PC-9 (cell line): ENCODE measurements at regions not wholly inside any gene's neighbourhood (a gene's known extent, or its start where the extent isn't known, plus 50 kb on each side); places are given as distances from the start of the nearest gene placed in this dataset.

Experiments used
- BruUV-seq: library from RNA; stranded (reverse); fragments of 400-500 nt; replicated peaks from 2 replicates; lab custom pipeline; 2021; lab: Mats Ljungman, UMichigan
- CTCF ChIA-PET: fragments of 300-600 bp; sonication (Branson Sonifier 250); formaldehyde crosslinking; loops from one replicate; lab custom pipeline; 2022; ENCODE audit warnings: antibody characterized with exemption; lab: Charles Lee
- POLR2A ChIA-PET: fragments of 300-600 bp; sonication (Branson Sonifier 250); formaldehyde crosslinking; loops from one replicate; lab custom pipeline; 2022; ENCODE audit warnings: antibody characterized with exemption; ENCODE audit not compliant: unreplicated experiment; lab: Charles Lee
- DNase-seq, 2 experiments: peaks; one replicate each; pipeline versions ENCODE4 v3.0.0 to v3.0.0-alpha.2; 2015 to 2022; ENCODE audit warnings: mixed read lengths in 1 of 2
- H2AFZ ChIP-seq: fragments of 200-600 bp; sonication (generic); 2 replicates; pipeline ENCODE4 v1.8.1; 2017; ENCODE audit warnings: antibody characterized with exemption
- H3F3A ChIP-seq: fragments of 200-600 bp; sonication (generic); 2 replicates; pipeline ENCODE4 v1.8.1; 2017; ENCODE audit warnings: antibody characterized with exemption, mild to moderate bottlenecking, low read depth; ENCODE audit not compliant: insufficient read depth
- H3K27ac ChIP-seq: fragments of 200-600 bp; sonication (generic); 2 replicates; pipeline ENCODE4 v1.6.1; 2016; ENCODE audit warnings: mixed run types
- H3K27me3 ChIP-seq: fragments of 200-600 bp; sonication (generic); 2 replicates; pipeline ENCODE4 v1.6.1; 2016; ENCODE audit warnings: low read depth, mixed run types; ENCODE audit not compliant: insufficient read depth
- H3K36me3 ChIP-seq: fragments of 200-600 bp; sonication (generic); 2 replicates; pipeline ENCODE4 v1.6.1; 2016; ENCODE audit warnings: low read depth, mixed run types
- H3K4me1 ChIP-seq: fragments of 200-600 bp; sonication (generic); replicated peaks from 2 replicates; pipeline ENCODE4 v1.6.1; 2016; ENCODE audit warnings: mixed run types; ENCODE audit not compliant: insufficient read depth
- H3K4me2 ChIP-seq: fragments of 200-600 bp; sonication (generic); 2 replicates; pipeline ENCODE4 v1.6.1; 2017; ENCODE audit warnings: mixed run types
- H3K4me3 ChIP-seq: fragments of 200-600 bp; sonication (generic); 2 replicates; pipeline ENCODE4 v1.6.1; 2016; ENCODE audit warnings: mixed run types
- H3K79me2 ChIP-seq: fragments of 200-600 bp; sonication (generic); 2 replicates; pipeline ENCODE4 v1.6.1; 2017; ENCODE audit warnings: low read depth, mixed run types
- H3K9me2 ChIP-seq: fragments of 200-600 bp; sonication (generic); 2 replicates; pipeline ENCODE4 v1.8.1; 2017; ENCODE audit warnings: mild to moderate bottlenecking; ENCODE audit not compliant: insufficient read depth
- H3K9me3 ChIP-seq: fragments of 200-600 bp; sonication (generic); 2 replicates; pipeline ENCODE4 v1.8.1; 2016; ENCODE audit warnings: low read depth; ENCODE audit not compliant: insufficient read depth
- H4K20me1 ChIP-seq: fragments of 200-600 bp; sonication (generic); 2 replicates; pipeline ENCODE4 v1.8.1; 2017; ENCODE audit not compliant: insufficient read depth
- EZH2 ChIP-seq: fragments of 200-600 bp; sonication (generic); IDR thresholded peaks from 2 replicates; pipeline ENCODE4 v1.8.0; 2017; ENCODE audit warnings: antibody characterized with exemption, low read depth
- intact Hi-C: fragments of 100-400 bp; cut with micrococcal nuclease; formaldehyde crosslinking; loops from one replicate; pipeline ENCODE4 v1.10.0; 2022; ENCODE audit not compliant: unreplicated experiment
- TF ChIP-seq, protein P1 (sequence below): fragments of 200-600 bp; sonication (generic); conservative IDR thresholded peaks from 2 replicates; pipeline ENCODE4 v1.6.1; 2017; ENCODE audit warnings: mixed run types, antibody characterized with exemption, mild to moderate bottlenecking, moderate library complexity

DNA sequence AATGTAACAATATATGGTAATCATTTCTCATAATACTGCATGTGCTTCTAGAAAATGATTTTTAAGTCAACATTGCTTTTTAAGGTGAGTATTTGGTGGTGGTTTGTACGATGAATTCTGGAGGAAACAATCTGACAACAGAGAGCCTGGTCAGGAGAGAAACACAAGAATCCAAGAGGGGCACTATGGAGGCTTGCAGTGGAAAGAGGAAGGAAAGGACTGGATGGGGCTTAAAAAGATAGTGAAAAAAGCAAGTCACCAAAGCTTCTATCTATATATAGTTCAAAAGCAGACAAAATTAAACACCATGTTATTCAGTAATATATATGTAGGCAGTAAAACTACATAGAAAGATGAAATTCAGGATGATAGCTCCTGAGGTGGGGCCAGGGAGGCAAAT lies 109.4 kb upstream of the SERTAD2 start:
- TF ChIP-seq EZH2, result no peak
- TF ChIP-seq, protein P1, sequence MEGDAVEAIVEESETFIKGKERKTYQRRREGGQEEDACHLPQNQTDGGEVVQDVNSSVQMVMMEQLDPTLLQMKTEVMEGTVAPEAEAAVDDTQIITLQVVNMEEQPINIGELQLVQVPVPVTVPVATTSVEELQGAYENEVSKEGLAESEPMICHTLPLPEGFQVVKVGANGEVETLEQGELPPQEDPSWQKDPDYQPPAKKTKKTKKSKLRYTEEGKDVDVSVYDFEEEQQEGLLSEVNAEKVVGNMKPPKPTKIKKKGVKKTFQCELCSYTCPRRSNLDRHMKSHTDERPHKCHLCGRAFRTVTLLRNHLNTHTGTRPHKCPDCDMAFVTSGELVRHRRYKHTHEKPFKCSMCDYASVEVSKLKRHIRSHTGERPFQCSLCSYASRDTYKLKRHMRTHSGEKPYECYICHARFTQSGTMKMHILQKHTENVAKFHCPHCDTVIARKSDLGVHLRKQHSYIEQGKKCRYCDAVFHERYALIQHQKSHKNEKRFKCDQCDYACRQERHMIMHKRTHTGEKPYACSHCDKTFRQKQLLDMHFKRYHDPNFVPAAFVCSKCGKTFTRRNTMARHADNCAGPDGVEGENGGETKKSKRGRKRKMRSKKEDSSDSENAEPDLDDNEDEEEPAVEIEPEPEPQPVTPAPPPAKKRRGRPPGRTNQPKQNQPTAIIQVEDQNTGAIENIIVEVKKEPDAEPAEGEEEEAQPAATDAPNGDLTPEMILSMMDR, result no peak
- Histone ChIP-seq H3F3A (peaks cover 5% of the 10 kb centered on the region), H3K27ac (no peak overlapping the region), H3K4me1 (peaks cover 18% of the 10 kb centered on the region), H3K36me3 (no peaks in the 10 kb centered on the region), H3K4me3 (no peak overlapping the region), H2AFZ (no peak overlapping the region), H3K9me2 (no peaks in the 10 kb centered on the region; the same call in 1 of the 2 replicates), H4K20me1 (no peaks in the 10 kb centered on the region), H3K27me3 (no peaks in the 10 kb centered on the region), H3K79me2 (no peaks in the 10 kb centered on the region), H3K9me3 (no peaks in the 10 kb centered on the region), H3K4me2 (no peak overlapping the region)
- no peak for DNase-seq
- no TSS peak for BruUV-seq
- intact Hi-C loops, result loop anchor here (10.0 kb wide), 1 partner anchor 238 kb away; the partner anchor contains the start of gene AFTPH
- POLR2A ChIA-PET, result no interaction called here
- CTCF ChIA-PET, result interaction anchor here (0.9 kb wide), 1 partner anchor 107 kb away, joined by 3 read pairs; no protein-coding TSS in a partner anchor

DNA sequence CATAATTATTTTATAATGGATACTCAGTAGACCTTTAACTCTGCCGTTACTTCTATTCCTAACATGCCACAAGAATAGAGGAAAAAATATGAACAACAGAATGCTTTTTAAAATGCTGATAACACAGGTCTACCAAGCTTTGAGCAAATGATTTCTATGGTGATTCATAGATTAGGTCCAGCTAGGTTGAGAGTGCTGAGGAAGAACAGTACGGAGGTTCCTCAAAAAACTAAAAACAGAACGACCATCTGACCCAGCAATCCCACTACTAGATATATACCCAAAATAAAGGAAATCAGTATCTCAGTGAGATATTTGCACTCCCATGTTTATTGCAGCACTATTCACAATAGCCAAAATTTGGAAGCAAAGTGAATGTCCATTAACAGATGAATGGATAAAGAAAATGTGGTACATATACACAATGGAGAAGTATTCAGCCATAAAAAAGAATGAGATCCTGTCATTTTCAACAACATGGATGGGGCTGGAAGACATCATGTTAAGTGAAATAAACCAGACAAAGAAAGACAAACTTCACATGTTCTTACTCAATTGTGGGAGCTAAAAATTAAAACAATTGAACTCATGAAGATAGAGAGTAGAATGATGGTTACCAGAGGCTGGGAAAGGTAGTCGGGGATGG lies 111.6 kb upstream of the SERTAD2 start:
- Histone ChIP-seq H3K4me3 (no peak overlapping the region), H3K79me2 (no peaks in the 10 kb centered on the region), H3K27ac (no peak overlapping the region), H4K20me1 (no peaks in the 10 kb centered on the region), H3K9me2 (no peaks in the 10 kb centered on the region), H3K4me2 (no peak overlapping the region), H3F3A (peaks cover 14% of the 10 kb centered on the region), H3K27me3 (no peaks in the 10 kb centered on the region), H2AFZ (no peak overlapping the region), H3K4me1 (peaks cover 37% of the 10 kb centered on the region), H3K36me3 (no peaks in the 10 kb centered on the region), H3K9me3 (no peaks in the 10 kb centered on the region)
- TF ChIP-seq, protein P1, result no peak
- DNase-seq, result no peak
- CTCF ChIA-PET, result no interaction called here
- BruUV-seq, result no TSS peak
- POLR2A ChIA-PET, result interaction anchor here (0.6 kb wide), 1 partner anchor 299 kb away, joined by 5 read pairs; no protein-coding TSS in a partner anchor
- intact Hi-C loops, result loop anchor here (5.0 to 10.0 kb wide), 2 partner anchors 42 to 240 kb away; partner anchors contain the start of gene AFTPH

DNA sequence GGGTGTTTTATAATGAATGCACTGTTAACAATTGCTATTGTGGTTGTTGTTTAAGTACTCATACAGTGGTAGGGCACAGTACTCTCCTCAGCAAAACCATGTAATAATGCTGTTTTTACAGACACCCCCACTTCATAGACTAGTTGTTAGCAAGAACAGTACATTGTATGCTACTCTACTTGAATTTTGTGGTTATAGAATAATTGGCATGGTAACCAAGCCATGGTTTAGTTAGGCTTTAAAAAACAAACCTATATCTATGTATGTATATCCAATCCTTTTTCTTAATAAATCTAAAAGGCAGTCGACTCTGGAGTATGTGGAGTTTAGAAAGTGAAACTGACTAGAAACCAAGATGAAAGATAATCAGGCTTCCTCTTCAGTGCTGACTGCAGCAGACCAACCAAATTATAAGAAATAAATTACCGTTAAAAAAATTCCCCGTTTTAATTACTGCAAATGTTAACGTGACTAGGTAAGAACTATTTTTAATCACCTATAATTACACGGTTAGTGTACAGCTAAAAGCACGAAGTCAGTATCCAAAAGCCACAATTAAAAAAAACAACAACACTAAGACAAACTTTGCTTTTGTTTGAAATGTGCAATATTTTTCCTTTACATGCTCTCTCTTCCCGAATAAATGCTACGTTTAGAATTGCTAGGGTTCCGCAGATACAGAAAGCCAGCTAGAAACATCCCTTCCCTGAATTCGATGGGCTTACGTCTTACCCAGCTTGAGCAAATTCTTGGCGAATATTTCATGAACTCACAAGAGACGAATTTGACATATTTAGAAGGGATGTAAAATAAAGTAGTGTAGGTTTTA lies 113.3 kb upstream of the SERTAD2 start:
- intact Hi-C loops, result loop anchor here (1.0 to 10.0 kb wide), 5 partner anchors 16 to 242 kb away; partner anchors contain the start of gene AFTPH
- peaks cover 14% of the 10 kb centered on the region for H3F3A ChIP-seq
- no peaks in the 10 kb centered on the region for H3K79me2 ChIP-seq
- ChIA-PET POLR2A (interaction anchor here (0.6 to 1.3 kb wide), 6 partner anchors 16 to 363 kb away, joined by 4 to 8 read pairs (median 5); partner anchors contain the start of genes RAB1A and SERTAD2), CTCF (interaction anchor here (1.7 kb wide), 1 partner anchor 16 kb away, joined by 11 read pairs; no protein-coding TSS in a partner anchor)
- peak overlapping the region; percentile 66 for H3K4me3 ChIP-seq
- H3K9me2 ChIP-seq, result no peaks in the 10 kb centered on the region
- no peak for DNase-seq
- TSS peak; percentile 93 for BruUV-seq
- H3K4me2 ChIP-seq, result peak overlapping the region; percentile 90
- no peaks in the 10 kb centered on the region for H3K27me3 ChIP-seq
- TF ChIP-seq EZH2, result no peak
- TF ChIP-seq, protein P1, result no peak
- H3K27ac ChIP-seq, result peak overlapping the region; percentile 84
- no peaks in the 10 kb centered on the region for H4K20me1 ChIP-seq
- H2AFZ ChIP-seq, result peak overlapping the region; percentile 85
- peaks cover 45% of the 10 kb centered on the region for H3K4me1 ChIP-seq
- H3K36me3 ChIP-seq, result no peaks in the 10 kb centered on the region
- H3K9me3 ChIP-seq, result no peaks in the 10 kb centered on the region
